Keratinocyte (primary cell): ENCODE measurements at regions not wholly inside any gene's neighbourhood (a gene's known extent, or its start where the extent isn't known, plus 50 kb on each side); places are given as distances from the start of the nearest gene placed in this dataset.

Source experiments
- EZH2 ChIP-seq: IDR thresholded peaks from one replicate; pipeline ENCODE4 v1.6.1; 2012; ENCODE audit warnings: inconsistent platforms, mild to moderate bottlenecking, low read length, moderate library complexity
- TF ChIP-seq, protein P1 (sequence below), 3 experiments: IDR thresholded peaks in 1 of 3; conservative IDR thresholded peaks in 1 of 3; optimal IDR thresholded peaks in 1 of 3; 2 replicates in 2 of 3; 3 replicates in 1 of 3; pipeline versions ENCODE3 to v1.5.1; 2011; ENCODE audit warnings: low read length in 3 of 3, mild to moderate bottlenecking in 3 of 3, moderate library complexity in 2 of 3, control low read depth in 1 of 3, inconsistent platforms in 1 of 3; ENCODE audit not compliant: insufficient read depth in 2 of 3; ENCODE audit errors: extremely low read depth in 1 of 3

DNA sequence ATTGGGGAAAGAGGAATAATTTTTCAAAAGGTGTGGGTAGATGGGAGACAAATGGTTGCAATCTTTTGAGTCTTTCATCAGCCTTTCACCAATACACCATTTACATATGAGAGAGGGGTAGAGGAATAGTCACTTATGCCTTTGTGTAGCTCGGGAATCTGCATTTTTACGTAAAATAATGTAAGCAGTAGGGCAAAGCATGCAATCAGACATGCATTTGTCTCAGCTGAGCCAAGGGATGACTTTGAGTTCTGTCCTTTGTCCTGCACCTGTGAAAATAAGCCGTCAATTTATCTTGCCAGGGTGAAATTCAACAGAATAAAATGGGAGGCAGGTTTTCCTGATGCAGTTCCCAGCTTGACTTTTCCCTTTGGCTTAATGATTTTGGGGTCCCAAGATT is 1473.4 kb upstream of the TENM3 start:
- TF ChIP-seq, protein P1, sequence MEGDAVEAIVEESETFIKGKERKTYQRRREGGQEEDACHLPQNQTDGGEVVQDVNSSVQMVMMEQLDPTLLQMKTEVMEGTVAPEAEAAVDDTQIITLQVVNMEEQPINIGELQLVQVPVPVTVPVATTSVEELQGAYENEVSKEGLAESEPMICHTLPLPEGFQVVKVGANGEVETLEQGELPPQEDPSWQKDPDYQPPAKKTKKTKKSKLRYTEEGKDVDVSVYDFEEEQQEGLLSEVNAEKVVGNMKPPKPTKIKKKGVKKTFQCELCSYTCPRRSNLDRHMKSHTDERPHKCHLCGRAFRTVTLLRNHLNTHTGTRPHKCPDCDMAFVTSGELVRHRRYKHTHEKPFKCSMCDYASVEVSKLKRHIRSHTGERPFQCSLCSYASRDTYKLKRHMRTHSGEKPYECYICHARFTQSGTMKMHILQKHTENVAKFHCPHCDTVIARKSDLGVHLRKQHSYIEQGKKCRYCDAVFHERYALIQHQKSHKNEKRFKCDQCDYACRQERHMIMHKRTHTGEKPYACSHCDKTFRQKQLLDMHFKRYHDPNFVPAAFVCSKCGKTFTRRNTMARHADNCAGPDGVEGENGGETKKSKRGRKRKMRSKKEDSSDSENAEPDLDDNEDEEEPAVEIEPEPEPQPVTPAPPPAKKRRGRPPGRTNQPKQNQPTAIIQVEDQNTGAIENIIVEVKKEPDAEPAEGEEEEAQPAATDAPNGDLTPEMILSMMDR (optimal IDR thresholded peaks at IDR 0.05 in 1 of 3, IDR thresholded peaks at IDR 0.05 in 1 of 3, conservative IDR thresholded peaks at IDR 0.05 in 1 of 3; ENCODE audit: extremely low read depth in 1 of 3, insufficient read depth in 2 of 3, low read length in 3 of 3) = no peak
- no peak for TF ChIP-seq EZH2
